HL-60 (cell line): ENCODE measurements at regions not wholly inside any gene's neighbourhood (a gene's known extent, or its start where the extent isn't known, plus 50 kb on each side); places are given as distances from the start of the nearest gene placed in this dataset.

ENCODE experiments used
- DNase-seq, 2 experiments: peaks; one replicate each; pipeline ENCODE4 v3.0.0-alpha.2; 2010 to 2020; ENCODE audit warnings: low read depth in 1 of 2, low spot score in 1 of 2
- H3K27ac ChIP-seq: fragments of 250-450 bp; sonication (Bioruptor Pico); replicated peaks from 2 replicates; pipeline ENCODE4 v1.5.1; 2020; ENCODE audit warnings: mild to moderate bottlenecking, moderate library complexity
- H3K27me3 ChIP-seq: fragments of 250-450 bp; sonication (Bioruptor Pico); 2 replicates; pipeline ENCODE4 v1.5.1; 2021; ENCODE audit warnings: mild to moderate bottlenecking, moderate library complexity; ENCODE audit not compliant: insufficient read depth, poor library complexity, severe bottlenecking
- H3K4me3 ChIP-seq: replicated peaks from 2 replicates; pipeline ENCODE4 v1.5.1; 2011; ENCODE audit warnings: mild to moderate bottlenecking, control low read depth, low read length; ENCODE audit not compliant: insufficient read depth
- CTCF ChIP-seq: IDR thresholded peaks from one replicate; pipeline ENCODE4 v1.5.1; 2011; ENCODE audit warnings: low read length, control low read depth, inconsistent platforms; ENCODE audit not compliant: insufficient read depth
- GABPA ChIP-seq: IDR thresholded peaks from 2 replicates; pipeline ENCODE4 v1.6.1; 2012; ENCODE audit warnings: low read depth
- POLR2AphosphoS5 ChIP-seq: IDR thresholded peaks from 2 replicates; pipeline ENCODE4 v1.6.1; 2012; ENCODE audit warnings: low read depth
- REST ChIP-seq: IDR thresholded peaks from 2 replicates; pipeline ENCODE4 v1.6.1; 2012; ENCODE audit warnings: low read depth; ENCODE audit not compliant: insufficient replicate concordance
- SPI1 ChIP-seq: IDR thresholded peaks from 2 replicates; pipeline ENCODE4 v1.6.1; 2012; ENCODE audit warnings: low read depth, mild to moderate bottlenecking, borderline replicate concordance

DNA sequence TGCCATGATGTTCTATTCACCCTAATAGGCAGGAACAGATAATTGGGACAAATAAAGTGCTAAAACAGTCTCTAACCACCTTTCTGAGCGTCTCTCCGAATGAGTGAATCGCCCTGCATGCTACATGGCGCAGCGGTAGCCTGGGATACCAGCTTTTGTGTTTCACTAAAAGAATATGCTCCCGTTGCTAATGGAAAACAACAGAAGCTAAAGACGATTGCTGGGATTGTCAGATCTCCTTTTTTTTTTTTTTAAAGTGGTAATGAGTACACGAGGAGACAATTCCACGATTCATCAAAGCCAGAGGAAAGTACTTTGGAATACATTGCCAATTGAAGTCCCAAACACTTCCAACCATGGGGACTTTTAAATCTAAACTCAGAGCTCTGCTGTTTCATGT, 1815.3 kb upstream of the CELF4 start:
- no peak for DNase-seq
- Histone ChIP-seq H3K27me3 (no peaks in the 10 kb centered on the region), H3K27ac (no peak overlapping the region), H3K4me3 (no peak overlapping the region)
- no peak for TF ChIP-seq SPI1
- no peak for TF ChIP-seq REST
- TF ChIP-seq GABPA = no peak
- TF ChIP-seq CTCF = no peak
- no peak for TF ChIP-seq POLR2AphosphoS5

- Histone ChIP-seq H3K4me3 (no peak overlapping the region), H3K27ac (no peak overlapping the region), H3K27me3 (no peaks in the 10 kb centered on the region)
- TF ChIP-seq REST (no peak), GABPA (no peak), POLR2AphosphoS5 (no peak), CTCF (no peak), SPI1 (no peak)
- no peak for DNase-seq
These were observed 1814.7 kb upstream of the CELF4 start for GRCh38 chr18:39380186-39380725.

DNA sequence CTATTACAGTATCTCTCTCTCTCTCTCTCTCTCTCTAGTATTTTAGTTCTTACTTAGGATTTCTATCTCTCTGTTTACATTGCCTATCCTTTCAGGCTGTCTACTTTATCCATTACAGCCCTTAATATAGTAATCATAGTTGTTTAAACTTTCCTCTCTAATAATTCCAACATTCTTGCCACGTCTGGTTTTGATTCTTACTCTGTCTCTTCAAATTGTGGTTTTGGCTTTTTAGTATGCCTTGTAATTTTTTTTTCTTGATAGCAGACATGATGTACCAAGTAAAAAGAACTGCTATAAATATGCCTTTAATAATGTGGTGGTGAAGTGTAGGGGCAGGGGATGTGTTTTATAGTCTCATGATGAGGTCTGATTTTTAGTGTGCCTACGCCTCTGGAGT, 1809.5 kb upstream of the CELF4 start:
- TF ChIP-seq SPI1 (no peak), POLR2AphosphoS5 (no peak), CTCF (no peak), REST (no peak), GABPA (no peak)
- no peak for DNase-seq
- H3K27ac ChIP-seq = no peak overlapping the region
- no peaks in the 10 kb centered on the region for H3K27me3 ChIP-seq
- H3K4me3 ChIP-seq = no peak overlapping the region
